HepG2 (cell line): ENCODE measurements at regions not wholly inside any gene's neighbourhood (a gene's known extent, or its start where the extent isn't known, plus 50 kb on each side); places are given as distances from the start of the nearest gene placed in this dataset.
A peak's percentile ranks its signal among the peaks of the same experiment; 100 is the strongest.

Experiments
- ATAC-seq: fragments of 200-7000 bp; cut with Tn5 transposase; 3 replicates; pipeline ENCODE4 v1.9.1; 2020; ENCODE audit warnings: mild to moderate bottlenecking, moderate library complexity
- BruUV-seq: library from RNA; stranded (reverse); fragments of 400-500 nt; replicated peaks from 2 replicates; lab custom pipeline; 2021; lab: Mats Ljungman, UMichigan
- CTCF ChIA-PET: fragments of 300-600 bp; formaldehyde crosslinking; extraction: SDS; loops from one replicate; lab custom pipeline; 2021; ENCODE audit warnings: low total read pairs, inconsistent platforms, low intra/inter-chr PET ratio; lab: Yijun Ruan, JAX
- POLR2A ChIA-PET: fragments of 350-600 bp; sonication (Branson Sonifier 250); formaldehyde crosslinking; loops from one replicate; lab custom pipeline; 2020; ENCODE audit warnings: antibody characterized with exemption, inconsistent platforms; lab: Yijun Ruan, JAX
- DNase-seq: peaks from one replicate; pipeline ENCODE4 v3.0.0-alpha.2; 2015; ENCODE audit warnings: low spot score
- FAIRE-seq: peaks from 3 replicates; lab custom pipeline; 2011; peaks lifted over from hg19 to GRCh38; lab: Jason Lieb, UNC
- H2AFZ ChIP-seq: one replicate; pipeline ENCODE4 v1.6.1; 2011; ENCODE audit warnings: low read length, inconsistent platforms
- H3K27ac ChIP-seq: fragments of 300-600 bp; 3 replicates; pipeline ENCODE4 v1.8.0; 2011; ENCODE audit warnings: mixed run types, mild to moderate bottlenecking, mixed read lengths, low read length, inconsistent platforms; ENCODE audit not compliant: insufficient read depth; ENCODE audit errors: extremely low read length
- H3K27me3 ChIP-seq, 2 experiments: fragments of 200-600 bp in 1 of 2; 2 replicates in 1 of 2; 3 replicates in 1 of 2; pipeline versions ENCODE4 v1.6.0 to v1.8.0; 2011; ENCODE audit warnings: low read length in 2 of 2, mild to moderate bottlenecking in 2 of 2, moderate library complexity in 2 of 2, inconsistent platforms in 1 of 2; ENCODE audit not compliant: insufficient read depth in 2 of 2, control insufficient read depth in 1 of 2
- H3K36me3 ChIP-seq, 2 experiments: fragments of 200-600 bp in 1 of 2; replicated peaks in 1 of 2; 2 replicates in 1 of 2; 3 replicates in 1 of 2; pipeline versions ENCODE4 v1.5.1 to v1.8.0; 2011; ENCODE audit warnings: low read length in 2 of 2, inconsistent platforms in 1 of 2; ENCODE audit not compliant: insufficient read depth in 2 of 2, control insufficient read depth in 1 of 2
- H3K4me1 ChIP-seq: 2 replicates; pipeline ENCODE4 v1.5.1; 2012; ENCODE audit warnings: low read length, inconsistent platforms; ENCODE audit not compliant: insufficient read depth
- H3K4me2 ChIP-seq: 2 replicates; pipeline ENCODE4 v1.6.0; 2011; ENCODE audit warnings: low read depth, low read length, inconsistent platforms
- H3K4me3 ChIP-seq, 3 experiments: fragments of 200-600 bp in 1 of 3; sonication (generic), shearing (Covaris generic) in 1 of 3; replicated peaks in 1 of 3; 2 replicates each; pipeline ENCODE4 v1.5.1; 2011 to 2016; ENCODE audit warnings: low read length in 3 of 3, inconsistent platforms in 2 of 3, low read depth in 2 of 3, mild to moderate bottlenecking in 2 of 3, control low read depth in 1 of 3, mixed read lengths in 1 of 3; ENCODE audit not compliant: insufficient read depth in 1 of 3
- H3K79me2 ChIP-seq: one replicate; pipeline ENCODE4 v1.6.1; 2011; ENCODE audit warnings: low read length, inconsistent platforms; ENCODE audit not compliant: insufficient read depth
- H3K9ac ChIP-seq: 2 replicates; pipeline ENCODE4 v1.6.0; 2011; ENCODE audit warnings: mild to moderate bottlenecking, low read depth, low read length, inconsistent platforms; ENCODE audit not compliant: insufficient read depth
- H3K9me3 ChIP-seq: 2 replicates; pipeline ENCODE4 v1.5.1; 2012; ENCODE audit warnings: mild to moderate bottlenecking, low read length
- H4K20me1 ChIP-seq: 2 replicates; pipeline ENCODE4 v1.6.0; 2011; ENCODE audit warnings: inconsistent platforms, mild to moderate bottlenecking, low read length, moderate library complexity; ENCODE audit not compliant: insufficient read depth
- AKAP8 ChIP-seq: sonication (generic); formaldehyde crosslinking; IDR thresholded peaks from 2 replicates; pipeline ENCODE4 v1.5.1; 2020; ENCODE audit warnings: mild to moderate bottlenecking, missing genetic modification reagents
- GATAD1 ChIP-seq: IDR thresholded peaks from 2 replicates; pipeline ENCODE4 v1.6.1; 2016; ENCODE audit warnings: missing genetic modification reagents, missing compliant biosample characterization
- HHEX ChIP-seq: IDR thresholded peaks from 2 replicates; pipeline ENCODE4 v1.6.1; 2016; ENCODE audit warnings: control low read depth
- NBN ChIP-seq: fragments of 450-650 bp; conservative IDR thresholded peaks from 2 replicates; pipeline ENCODE4 v1.6.1; 2017
- NCOR1 ChIP-seq: fragments of 200-600 bp; sonication (generic); IDR thresholded peaks from 2 replicates; pipeline ENCODE4 v1.7.0; 2017; ENCODE audit warnings: antibody characterized with exemption, low read length, borderline replicate concordance
- PAXIP1 ChIP-seq: sonication (generic); formaldehyde crosslinking; conservative IDR thresholded peaks from 2 replicates; pipeline ENCODE4 v1.4.0; 2020; ENCODE audit warnings: mild to moderate bottlenecking, missing genetic modification reagents, moderate library complexity
- POGZ ChIP-seq: sonication (generic); formaldehyde crosslinking; IDR thresholded peaks from 2 replicates; pipeline ENCODE4 v1.4.0; 2020; ENCODE audit warnings: mild to moderate bottlenecking, missing genetic modification reagents
- RARG ChIP-seq: sonication (generic); formaldehyde crosslinking; IDR thresholded peaks from 2 replicates; pipeline ENCODE4 v1.4.0; 2020; ENCODE audit warnings: low read depth, mild to moderate bottlenecking, missing genetic modification reagents
- SOX13 ChIP-seq, 3 experiments: fragments of 450-650 bp in 1 of 3; sonication (generic) in 1 of 3; formaldehyde crosslinking in 1 of 3; IDR thresholded peaks in 2 of 3; conservative IDR thresholded peaks in 1 of 3; 2 replicates each; pipeline versions ENCODE4 v1.5.0 to v1.6.1; 2016 to 2020; ENCODE audit warnings: antibody characterized with exemption in 1 of 3, mild to moderate bottlenecking in 1 of 3, missing compliant biosample characterization in 1 of 3, missing genetic modification reagents in 1 of 3, moderate library complexity in 1 of 3
- SOX6 ChIP-seq, 2 experiments: fragments of 450-650 bp in 1 of 2; sonication (generic) in 1 of 2; formaldehyde crosslinking in 1 of 2; IDR thresholded peaks; 2 replicates each; pipeline versions ENCODE4 v1.4.0 to v1.6.1; 2017 to 2020; ENCODE audit warnings: antibody characterized with exemption in 1 of 2, mild to moderate bottlenecking in 1 of 2, missing genetic modification reagents in 1 of 2
- ZNF274 ChIP-seq: sonication (generic); formaldehyde crosslinking; IDR thresholded peaks from 2 replicates; pipeline ENCODE4 v1.5.1; 2020; ENCODE audit warnings: mild to moderate bottlenecking, missing genetic modification reagents
- ZNF567 ChIP-seq: sonication (generic); formaldehyde crosslinking; IDR thresholded peaks from 2 replicates; pipeline ENCODE4 v1.8.1; 2023; ENCODE audit warnings: mild to moderate bottlenecking, missing genetic modification reagents, borderline replicate concordance
- WGBS: methylation state at CpG from one replicate; pipeline ENCODE4 v1.1.6; 2017; ENCODE audit warnings: low lambda C conversion rate; 5-methylcytosine and 5-hydroxymethylcytosine counted together
- in situ Hi-C: cut with HindIII; loops from 2 replicates; pipeline ENCODE4 v1.10.0; 2017; ENCODE audit warnings: low pct_unique_long_range_greater_than_20kb; ENCODE audit not compliant: extremely low pct_ligation_motif_present
- intact Hi-C: fragments of 100-400 bp; cut with micrococcal nuclease; formaldehyde crosslinking; loops from one replicate; pipeline ENCODE4 v1.10.0; 2022; ENCODE audit not compliant: unreplicated experiment

GRCh38 chr2:144137705-144138428, 382.1 kb downstream of the ZEB2 start (continued):
- TF ChIP-seq PAXIP1 (CRISPR knock-in tag), result peak; percentile 32; the same call in 1 of the 2 replicates
- peak; percentile 50; the same call in 1 of the 2 replicates for TF ChIP-seq NCOR1
- no peak for TF ChIP-seq AKAP8 (CRISPR knock-in tag)
- TF ChIP-seq SOX13 (IDR thresholded peaks at IDR 0.05), result no peak
- peak in 1 of 2 experiments; percentile 19; a peak in 1 of 4 replicates for TF ChIP-seq SOX13 (CRISPR knock-in tag; conservative IDR thresholded peaks at IDR 0.05 in 1 of 2, IDR thresholded peaks at IDR 0.05 in 1 of 2)
- TF ChIP-seq SOX6 (IDR thresholded peaks at IDR 0.05), result no peak
- peak; percentile 26; the same call in 1 of the 2 replicates for TF ChIP-seq SOX6 (CRISPR knock-in tag; IDR thresholded peaks at IDR 0.05)
- no peak for TF ChIP-seq GATAD1 (CRISPR knock-in tag)
- TF ChIP-seq HHEX (CRISPR knock-in tag), result no peak; the same call in 1 of the 2 replicates
- 0 out of 2 replicates have a peak, but pooled peaks have one; percentile 15 for TF ChIP-seq POGZ (CRISPR knock-in tag)
- TF ChIP-seq, all 625 proteins: peak for 15

GRCh38 chr2:144137272-144137671, 382.6 kb downstream of the ZEB2 start:
- Histone ChIP-seq H3K9me3 (no peaks in the 10 kb centered on the region), H3K36me3 (no peaks in the 10 kb centered on the region), H3K27me3 (no peaks in the 10 kb centered on the region), H3K4me1 (peaks cover 14% of the 10 kb centered on the region), H3K9ac (no peak overlapping the region), H2AFZ (no peak overlapping the region), H3K79me2 (no peaks in the 10 kb centered on the region), H4K20me1 (no peaks in the 10 kb centered on the region), H3K4me3 (no peak overlapping the region), H3K27ac (no peak overlapping the region), H3K4me2 (no peak overlapping the region)
- ATAC-seq, result no peak
- ChIA-PET CTCF (no interaction called here), POLR2A (no interaction called here)
- intact Hi-C loops, result no loop called here
- in situ Hi-C loops, result no loop called here
- no TSS peak for BruUV-seq
- FAIRE-seq, result no peak
- TF ChIP-seq ZNF274 (CRISPR knock-in tag), result no peak
- no peak for TF ChIP-seq RARG (CRISPR knock-in tag)
- TF ChIP-seq NBN, result no peak
- no peak for TF ChIP-seq ZNF567 (CRISPR knock-in tag)
- WGBS, result 84% methylated on average over 1 of the region's 1 CpG
- DNase-seq, result no peak
